ENCODE measurements at regions not wholly inside any gene's neighbourhood (a gene's known extent, or its start where the extent isn't known, plus 50 kb on each side); places are given as distances from the start of the nearest gene placed in this dataset.

DNA sequence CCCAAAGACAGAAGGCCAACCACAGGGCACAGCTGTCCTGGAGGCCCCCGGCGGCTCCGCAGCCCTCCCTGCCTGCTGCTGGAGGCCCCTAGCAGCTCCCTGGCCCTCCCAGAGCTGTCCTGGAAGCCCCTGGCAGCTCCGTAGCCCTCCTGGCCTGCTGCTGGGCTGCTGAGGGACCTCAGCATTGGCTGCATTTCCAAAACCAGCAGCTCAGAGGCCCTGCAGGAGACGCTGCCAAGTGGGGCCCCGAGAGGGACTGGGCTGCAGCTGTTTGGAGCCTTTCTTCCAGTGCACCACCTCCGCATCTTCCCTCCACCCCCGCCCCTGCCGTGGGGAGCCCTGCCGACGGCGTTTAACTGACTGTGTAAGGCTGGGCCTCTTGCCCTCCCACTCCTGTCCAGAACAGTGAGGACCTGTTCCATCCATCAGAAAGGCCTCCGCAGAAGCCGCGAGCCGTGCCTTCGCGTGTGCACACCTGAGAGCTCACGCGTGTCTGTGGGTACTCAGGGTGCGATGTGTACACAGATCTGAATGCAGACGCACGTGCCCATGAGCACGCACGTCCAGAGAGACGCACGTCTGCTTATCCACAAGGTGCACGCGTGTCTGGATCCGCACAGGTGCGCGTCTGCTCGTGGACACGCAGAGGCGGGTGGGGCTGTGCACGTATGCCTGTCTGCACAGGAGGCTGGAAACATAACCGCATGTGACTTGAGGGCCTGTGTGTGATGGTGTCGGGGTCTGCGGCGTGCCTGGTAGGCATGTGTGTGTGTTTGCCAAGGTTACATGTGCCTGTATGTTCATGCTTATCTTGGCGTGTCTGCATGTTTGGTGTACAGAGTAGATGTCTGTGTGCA lies 57.0 kb upstream of the FBRSL1 start:
- TF ChIP-seq, protein P1, sequence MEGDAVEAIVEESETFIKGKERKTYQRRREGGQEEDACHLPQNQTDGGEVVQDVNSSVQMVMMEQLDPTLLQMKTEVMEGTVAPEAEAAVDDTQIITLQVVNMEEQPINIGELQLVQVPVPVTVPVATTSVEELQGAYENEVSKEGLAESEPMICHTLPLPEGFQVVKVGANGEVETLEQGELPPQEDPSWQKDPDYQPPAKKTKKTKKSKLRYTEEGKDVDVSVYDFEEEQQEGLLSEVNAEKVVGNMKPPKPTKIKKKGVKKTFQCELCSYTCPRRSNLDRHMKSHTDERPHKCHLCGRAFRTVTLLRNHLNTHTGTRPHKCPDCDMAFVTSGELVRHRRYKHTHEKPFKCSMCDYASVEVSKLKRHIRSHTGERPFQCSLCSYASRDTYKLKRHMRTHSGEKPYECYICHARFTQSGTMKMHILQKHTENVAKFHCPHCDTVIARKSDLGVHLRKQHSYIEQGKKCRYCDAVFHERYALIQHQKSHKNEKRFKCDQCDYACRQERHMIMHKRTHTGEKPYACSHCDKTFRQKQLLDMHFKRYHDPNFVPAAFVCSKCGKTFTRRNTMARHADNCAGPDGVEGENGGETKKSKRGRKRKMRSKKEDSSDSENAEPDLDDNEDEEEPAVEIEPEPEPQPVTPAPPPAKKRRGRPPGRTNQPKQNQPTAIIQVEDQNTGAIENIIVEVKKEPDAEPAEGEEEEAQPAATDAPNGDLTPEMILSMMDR (conservative IDR thresholded peaks at IDR 0.05): no peak
- no peak for TF ChIP-seq ZFX (IDR thresholded peaks at IDR 0.05)

All from C4-2B (cell line).